HG03354 (cell line): ENCODE measurements at regions not wholly inside any gene's neighbourhood (a gene's known extent, or its start where the extent isn't known, plus 50 kb on each side); places are given as distances from the start of the nearest gene placed in this dataset.
A peak's percentile ranks its signal among the peaks of the same experiment; 100 is the strongest.

Experiments used
- ATAC-seq: cut with Tn5 transposase; IDR thresholded peaks from one replicate; pipeline ENCODE4 v1.9.1; 2021; ENCODE audit warnings: mild to moderate bottlenecking; ENCODE audit not compliant: unreplicated experiment, poor library complexity, severe bottlenecking

DNA sequence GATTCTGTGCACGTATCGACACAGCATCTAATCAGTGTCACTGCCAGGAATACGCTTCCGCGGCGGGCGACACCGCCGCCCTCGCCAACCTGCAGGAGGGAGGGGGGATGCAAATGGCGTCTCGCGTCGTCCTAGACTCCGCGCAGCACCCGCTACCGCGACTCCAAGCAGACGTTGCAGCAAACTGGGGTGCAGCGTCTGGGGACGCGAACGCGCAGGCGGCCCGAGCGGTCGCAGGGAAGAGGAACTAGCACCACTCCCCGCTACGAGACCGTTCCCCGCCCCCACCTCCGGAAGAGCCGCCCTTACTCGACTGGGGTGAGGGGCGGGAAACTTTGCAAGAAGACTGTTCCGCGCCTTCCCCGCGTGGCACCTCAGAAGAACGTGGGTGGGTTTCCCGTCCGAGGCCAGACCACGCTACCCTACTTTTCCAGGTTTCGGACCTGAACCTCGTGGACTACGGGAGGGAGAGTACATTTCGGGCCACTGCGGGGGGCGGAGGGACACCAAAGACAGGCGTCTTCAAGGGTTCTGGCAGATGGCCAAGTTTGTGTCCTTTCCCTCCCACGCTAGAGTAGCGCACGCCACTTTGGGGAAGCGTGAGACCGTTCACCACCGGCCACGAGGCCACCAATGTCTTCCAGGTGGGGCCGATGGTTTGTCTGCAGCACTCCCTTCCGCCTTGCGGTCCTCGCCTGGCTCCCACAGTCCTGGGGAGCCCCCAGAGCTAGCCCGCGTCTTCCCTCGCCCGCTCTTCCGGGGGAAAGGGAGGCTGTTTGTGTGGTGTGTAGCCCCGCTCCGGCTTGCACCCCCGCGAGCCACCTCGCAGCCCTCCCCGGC, 78.0 kb upstream of the BCOR start:
- ATAC-seq = peak; percentile 33

DNA sequence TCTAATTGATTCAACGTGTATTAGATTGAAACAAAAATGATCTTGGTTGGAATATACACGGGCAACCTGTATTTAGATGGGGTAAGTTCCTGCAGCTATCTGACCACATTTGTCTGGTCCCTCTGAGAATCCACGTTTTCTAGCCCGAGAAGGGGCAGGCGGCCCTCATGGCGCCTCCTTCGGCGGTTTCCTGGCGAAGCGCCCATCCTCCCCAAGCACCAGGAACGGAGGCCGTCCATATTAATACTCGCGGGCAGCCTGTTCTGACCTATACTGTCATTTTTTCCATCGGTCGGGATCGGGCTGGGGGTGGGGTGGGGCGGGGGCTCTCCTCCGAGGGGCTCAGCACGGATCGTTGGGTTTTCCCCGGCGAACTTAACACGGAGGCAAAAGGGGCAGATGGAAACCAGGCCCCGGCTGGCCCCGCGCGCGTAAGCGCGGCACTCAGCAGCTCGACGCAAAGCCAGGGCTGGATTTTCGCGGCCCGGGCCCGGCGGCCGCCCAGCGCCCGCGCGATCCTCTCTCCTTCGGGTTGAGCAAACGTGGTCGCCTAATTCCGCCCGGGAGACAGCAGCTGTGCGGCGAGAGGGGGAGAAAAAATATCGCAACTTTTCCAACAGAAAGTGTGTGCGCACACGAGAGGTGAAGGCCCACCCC, 77.2 kb upstream of the BCOR start:
- no peak for ATAC-seq

DNA sequence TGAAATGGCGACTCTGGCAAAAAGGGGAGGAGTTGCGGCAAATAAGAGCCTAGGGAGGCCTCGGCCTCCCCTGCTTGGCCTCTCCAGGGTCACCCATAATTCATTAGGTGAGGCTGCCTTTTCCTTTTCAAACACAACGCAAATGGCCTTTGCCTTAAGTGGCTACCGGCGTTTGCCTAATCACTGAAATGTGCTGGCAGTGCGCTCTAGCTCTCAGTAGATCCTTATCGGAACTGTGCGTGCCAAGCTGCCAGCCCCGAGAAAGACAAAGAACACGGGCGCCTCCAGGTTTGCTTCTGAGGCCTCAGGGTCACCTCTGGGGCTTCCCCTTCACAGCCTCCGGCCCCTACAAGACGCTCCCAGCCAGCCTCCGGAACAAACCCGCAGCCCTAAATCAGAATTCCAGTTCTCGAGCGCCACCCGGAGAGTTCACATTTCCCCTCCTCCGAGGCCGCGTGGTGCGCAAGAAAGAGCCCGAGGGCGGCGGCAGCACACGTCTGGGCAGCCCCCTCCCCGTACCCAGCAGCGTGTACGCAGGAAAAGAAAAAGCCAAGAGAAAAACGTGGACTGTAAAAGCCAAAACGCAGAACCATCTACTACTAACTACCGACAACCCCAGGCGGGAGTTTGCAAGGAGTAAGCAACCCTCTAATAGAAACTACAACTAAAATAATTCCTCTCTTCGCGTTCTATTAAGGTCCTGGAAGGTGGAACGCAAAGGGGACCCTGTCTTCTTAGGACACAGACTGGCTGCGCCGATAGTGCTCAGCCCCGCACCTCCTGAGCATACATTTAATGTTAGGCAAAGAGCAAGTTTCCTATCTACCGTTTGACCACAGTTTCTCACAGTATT, 76.5 kb upstream of the BCOR start:
- no peak for ATAC-seq

DNA sequence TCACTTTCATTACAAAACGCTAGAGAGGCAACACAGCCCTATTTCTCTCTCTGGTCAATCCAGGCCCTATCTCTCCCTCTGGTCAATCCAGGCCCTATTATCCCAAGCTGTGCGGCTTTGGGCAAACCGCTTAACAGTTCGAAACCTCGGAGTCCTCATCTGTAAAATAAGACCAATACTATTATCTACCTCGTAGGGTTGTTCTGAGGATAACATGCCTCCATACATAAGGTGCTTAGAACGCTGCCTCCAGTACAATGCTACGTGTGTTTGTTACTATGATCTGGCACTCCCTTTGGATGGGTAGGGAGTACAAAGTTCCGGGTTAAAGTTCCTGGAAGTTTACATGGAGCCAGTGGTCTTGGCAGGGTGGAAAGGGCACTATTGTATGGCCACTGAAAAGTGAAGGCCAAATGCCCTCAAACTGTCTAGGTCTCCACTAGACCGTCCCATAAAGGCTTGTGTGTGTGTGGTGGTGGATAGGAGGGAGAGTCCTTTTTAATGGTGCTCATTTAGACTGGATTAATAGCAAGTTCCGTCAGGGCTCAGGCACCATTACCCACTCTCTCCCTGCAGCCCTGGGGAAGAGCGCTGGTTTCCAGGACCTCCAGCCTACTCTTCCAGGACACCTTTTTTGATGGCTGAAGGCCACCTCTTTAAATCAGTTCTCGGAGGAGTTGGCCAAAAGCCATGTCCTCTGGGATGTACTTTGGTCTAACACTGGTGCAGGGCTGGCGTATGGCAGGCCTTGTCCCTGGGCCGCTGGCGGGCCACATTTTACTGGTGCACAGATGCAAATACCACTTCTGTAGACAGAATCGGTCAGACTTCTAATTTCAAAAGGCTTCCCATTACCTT, 75.6 kb upstream of the BCOR start:
- ATAC-seq = no peak

DNA sequence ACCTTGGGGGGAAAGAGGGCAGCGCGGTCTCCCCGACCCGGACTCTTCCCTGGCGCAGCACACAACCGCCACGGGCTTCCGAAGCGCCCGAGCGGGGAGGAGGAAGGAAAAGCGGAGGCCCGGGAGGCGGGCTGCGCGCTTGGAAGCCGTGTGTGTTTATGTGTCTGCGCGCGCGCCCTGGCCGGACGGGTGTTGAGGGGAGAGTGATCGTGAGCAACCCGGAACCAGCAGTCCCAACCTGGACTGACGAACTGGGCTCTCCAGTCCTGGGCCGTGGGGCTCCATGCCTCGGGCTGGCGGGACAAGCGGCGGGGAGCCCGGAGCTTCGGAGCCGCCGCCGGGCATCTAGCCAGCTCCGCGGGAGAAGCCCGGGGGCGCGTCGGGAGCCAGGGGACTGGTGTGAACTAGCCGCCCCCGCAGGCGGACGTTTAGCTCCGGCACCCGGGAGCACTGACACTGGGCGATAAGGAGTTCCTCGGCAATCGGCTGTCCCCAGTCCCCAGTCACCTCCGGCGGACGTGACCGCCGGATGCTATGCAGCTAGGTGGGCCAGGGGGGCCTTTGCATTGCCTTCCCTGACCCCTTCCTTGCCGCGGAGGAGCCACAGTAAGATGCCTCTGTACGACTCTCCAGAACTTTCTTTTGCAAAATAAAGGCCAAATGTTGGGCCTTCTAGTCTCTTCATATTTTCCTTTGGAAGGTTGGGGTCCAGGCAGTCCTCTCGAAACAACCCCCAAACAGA, 74.8 kb upstream of the BCOR start:
- ATAC-seq = no peak

DNA sequence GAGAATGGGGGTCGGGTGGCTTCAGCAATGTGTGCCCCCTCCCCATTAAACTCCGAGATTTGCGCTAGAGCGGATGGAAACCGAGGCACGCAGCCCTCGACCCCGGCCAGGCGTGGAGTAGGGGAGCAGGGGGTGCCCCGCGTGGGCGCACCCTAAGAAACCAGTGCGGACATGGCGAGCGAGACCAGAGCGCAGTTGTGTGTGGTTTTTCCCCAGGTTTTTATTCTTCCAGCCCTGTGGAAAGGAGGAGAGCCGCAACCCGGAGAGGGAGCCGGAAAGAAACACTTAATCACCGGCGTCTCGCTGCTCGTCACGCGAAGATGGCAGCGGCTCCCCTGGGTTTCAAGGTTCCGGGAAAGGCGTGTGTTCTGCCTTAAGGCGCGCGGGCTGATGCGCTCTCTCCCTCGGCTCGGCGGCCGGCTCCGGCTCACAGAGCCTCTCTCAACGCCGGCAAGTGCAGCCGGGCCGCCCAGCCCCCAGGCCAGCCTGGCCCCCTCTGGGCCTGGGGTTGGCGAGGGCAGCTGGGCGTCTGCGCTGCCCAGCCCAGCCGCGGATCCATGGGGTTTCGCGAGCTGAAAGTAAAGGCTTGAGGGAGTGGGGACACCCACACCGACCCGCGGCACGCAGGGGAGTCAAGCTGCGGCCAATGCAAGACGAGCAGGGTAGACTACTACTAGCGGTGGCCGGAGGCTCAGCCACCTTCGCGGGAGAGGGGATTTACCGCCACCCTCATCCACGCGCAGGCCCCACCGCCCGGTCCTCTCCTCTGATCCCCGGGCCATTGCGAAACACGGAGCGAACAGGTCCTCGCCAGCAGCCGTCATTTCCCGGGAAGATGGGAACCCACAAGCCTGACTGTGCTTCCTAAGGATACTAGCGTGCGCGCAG, 74.0 kb upstream of the BCOR start:
- ATAC-seq = no peak

DNA sequence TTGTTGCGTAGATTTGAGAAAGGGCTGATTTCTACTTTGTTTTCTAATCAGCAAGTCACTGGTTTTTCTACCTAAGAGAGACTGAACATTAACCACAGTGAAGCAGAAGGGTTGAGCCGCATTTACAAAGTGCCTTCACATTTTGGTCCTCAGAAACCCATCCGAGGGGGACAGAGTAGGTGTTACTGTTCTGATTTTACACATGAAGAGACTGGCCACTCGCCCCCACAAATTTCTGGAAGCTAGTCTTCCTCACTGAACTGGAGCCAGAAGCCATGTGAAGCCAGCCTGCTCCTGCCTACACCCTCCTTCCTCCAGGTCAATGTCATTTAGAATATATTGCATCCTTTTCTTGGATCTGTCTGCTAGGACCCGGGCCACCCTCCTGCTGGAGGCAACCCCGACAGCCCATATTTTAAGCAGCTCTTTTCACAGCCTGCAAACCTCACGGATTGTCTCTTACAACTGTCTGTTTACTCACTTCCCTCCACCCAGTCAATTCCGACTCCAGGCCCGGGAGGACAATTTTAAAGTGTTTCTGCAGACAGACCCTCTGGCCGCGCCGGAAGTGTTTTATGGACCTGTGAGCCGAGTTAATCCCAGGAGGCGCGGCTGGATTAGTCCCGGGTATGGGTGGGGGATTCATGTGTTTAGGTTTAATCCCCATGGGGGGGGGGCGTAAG, 73.2 kb upstream of the BCOR start:
- ATAC-seq = no peak

DNA sequence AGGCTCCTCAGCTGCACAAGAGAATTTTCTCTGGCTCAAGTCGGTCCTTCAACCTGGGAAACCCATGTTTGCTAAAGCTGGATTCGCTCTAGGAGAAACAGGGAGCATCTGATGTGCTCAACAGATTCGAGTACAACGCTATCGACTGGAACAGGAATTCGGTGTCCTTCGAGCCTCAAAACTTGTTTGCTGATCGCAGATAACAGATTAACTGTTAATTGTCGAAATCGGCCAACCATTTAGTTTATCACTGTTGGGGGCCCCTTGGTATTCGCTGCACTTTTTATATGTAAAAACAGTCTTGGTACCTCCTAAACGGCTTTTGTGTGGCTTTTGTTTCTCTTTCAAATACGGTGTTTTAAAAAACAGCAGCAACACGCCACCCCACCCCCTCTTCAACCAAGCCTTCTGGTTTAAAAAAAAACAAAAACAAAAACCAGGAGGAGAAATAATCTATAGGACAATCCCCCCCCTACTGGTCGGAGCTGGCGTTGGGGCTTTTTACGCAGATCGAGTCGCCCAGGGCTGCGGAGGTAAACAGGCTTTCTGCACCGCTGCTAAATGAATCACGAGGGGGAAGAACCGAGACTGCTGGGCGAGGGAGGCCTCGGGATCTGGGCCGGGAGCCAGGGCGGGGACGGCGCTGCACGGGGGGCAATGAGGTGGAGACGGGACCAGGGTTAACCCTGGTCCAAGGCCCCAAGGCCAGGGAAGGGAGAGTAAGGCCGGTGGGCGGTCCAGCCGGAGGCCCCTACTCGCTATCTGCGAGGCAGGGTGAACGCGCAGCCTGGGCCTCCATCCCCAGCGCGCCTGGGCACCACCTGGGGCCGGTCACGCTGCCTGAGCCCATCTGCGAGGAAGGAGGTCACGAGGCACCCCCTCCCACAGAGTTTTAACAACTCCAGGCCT, 71.7 kb upstream of the BCOR start:
- ATAC-seq = peak; percentile 53

DNA sequence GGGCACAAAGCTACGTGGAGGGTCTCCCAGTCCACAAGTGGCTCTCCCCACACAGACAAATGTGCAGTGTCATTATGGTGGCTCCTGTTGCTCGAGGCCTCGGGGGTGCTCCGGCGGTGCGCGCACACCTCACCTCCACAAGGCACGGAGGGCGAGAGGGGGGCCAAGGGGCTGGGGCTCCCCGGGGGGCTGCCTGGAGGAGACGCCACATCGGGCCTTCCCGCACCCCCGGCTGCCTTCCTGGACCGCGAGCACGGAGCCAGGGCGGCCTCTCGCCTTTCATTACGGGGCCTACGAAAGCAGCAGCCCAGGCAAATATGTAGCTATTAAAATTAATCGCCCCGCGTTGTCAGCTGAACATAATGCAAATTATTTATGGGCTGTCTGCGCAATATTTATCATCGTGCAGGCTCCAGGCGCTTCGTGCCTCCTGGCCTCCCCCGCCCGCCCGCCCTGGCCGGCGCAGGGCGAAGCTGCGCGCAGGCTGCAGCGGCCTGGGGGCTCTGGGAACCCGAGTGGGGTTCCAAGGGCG, 70.8 kb upstream of the BCOR start:
- ATAC-seq = no peak

DNA sequence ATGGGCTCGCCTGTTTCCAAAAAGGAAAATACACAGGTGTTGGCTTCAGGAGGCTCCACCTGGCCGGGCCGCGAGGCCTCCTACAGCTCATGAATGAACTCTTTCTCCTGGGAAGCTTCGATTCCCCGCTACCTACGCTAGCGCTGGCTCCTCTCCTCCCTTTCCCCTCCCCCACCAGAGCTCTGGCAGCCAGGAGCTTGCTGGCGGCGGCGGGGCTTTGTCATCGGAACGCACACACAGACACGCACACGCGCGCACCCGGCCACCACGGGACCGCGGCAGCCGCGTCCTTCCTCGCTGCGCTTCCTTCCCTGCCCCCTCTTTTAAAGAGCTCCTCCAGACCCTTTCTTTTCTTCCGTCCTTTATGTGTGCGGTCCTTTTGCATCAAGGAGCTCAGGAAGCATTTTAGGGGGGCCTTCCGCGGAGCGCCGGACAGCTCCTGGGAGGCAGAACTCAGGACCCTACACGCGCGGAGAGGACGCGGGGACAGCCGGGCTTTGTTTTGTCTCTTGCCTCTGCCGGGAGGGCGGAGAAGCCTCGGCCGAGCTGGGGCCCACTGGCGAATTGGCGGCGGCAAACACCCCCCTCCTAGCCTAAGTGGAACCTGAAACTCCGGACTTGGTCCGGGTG, 70.2 kb upstream of the BCOR start:
- no peak for ATAC-seq

DNA sequence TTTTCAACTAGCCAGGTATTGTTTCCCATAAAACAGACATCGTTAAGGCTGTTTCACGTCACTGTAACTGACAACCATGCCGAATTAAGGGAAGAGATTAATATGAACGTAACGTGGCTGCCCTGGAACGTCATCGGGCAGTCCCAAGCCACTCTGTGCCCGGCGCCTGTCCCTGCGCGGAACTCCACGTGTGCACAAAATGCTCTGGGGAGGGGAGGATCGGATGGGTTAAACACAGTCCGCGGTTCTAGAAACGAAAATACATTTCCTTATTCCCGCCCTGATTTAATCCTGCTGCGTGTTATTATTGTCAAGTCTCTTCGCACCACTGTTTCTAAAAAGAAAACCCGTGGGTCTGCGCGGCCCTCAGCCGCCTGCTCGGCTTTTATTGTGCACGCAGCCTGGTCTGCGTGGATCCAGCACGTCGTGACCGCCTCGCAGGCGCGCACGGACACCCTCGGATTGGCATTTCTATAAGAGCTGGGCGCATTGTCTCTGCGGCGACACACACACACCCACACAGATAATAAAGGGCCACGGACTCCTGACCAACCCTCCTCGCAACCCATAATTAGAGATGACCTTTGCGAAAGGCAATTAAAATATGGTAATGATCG, 69.6 kb upstream of the BCOR start:
- ATAC-seq = no peak

DNA sequence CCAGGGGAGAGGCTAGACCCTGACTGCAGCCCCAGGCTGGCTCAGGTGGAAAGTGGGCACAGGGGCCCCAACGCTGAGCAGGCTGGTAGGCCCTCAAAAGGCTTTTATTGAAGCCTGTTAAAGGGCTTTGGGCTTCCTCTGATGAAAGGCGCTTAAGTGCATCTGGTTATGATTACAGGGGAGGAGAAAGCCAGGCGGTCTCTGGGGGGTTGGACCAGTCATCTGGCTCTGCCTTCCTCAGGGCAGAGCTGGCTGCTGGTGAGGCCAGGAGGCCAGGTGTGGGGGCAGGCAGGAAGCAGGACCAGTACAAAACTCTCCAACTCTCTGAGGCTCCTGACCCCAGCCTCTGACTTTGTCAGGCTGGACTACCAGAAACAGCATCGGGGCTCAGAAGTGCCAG, 68.8 kb upstream of the BCOR start:
- ATAC-seq = no peak

DNA sequence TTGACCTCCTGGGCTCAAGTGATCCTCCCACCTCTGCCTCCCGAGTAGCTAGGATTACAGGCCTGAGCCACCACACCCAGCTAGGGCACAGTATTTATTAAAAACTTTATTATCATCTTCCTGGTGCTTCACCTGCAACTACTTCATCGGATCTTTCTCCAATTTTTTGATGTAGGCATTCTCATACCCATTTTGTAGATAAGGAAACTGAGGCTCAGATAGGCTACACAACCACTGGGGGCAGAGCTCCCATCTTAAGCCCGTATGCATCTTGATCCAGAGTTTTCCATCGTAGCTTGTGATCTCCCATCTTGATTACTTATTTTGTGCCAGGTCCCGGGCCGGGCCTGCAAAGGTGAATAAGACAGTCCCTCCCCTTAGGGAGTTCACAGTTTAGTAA, 68.1 kb upstream of the BCOR start:
- ATAC-seq = no peak

DNA sequence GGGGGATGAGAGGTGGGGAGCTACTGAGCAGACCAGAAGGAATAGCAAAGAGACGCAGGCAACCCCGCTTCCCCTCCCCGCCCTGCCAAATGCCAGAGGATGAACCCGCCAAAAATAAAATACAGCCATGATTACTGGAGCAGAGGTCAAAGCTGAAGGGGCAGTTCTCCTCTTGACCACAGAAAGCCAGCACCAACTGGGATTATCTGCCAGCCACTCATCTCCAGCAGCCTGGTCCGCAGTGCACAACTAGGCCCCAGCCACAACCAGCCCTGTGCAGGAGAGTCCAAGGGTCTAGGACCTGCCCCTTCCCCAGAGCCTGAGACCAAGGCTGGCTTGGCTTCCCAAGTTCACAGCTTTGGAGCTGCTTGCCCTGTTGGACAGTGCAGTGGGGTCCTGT, 67.4 kb upstream of the BCOR start:
- ATAC-seq = no peak

DNA sequence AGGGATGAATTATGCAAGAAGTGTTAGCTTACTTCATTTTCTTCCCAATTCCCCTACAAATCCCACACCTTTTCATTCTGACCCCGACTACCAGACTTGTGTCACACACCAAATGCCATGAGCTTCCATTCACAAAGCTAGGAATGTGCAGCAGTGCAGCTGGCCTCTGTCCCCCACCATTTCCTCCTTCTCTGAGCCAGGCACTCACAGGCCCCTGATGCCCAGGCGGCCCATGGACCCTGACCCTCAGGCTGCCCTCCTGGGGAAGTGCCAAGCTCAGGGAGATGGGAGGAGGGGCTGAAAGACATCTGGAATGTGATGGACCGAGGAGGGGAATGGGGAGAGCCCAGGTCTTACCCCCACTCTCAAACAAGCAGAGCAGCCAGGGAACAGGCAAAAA, 67.0 kb upstream of the BCOR start:
- no peak for ATAC-seq
